ENCODE measurements at regions not wholly inside any gene's neighbourhood (a gene's known extent, or its start where the extent isn't known, plus 50 kb on each side); places are given as distances from the start of the nearest gene placed in this dataset.

- TF ChIP-seq CTCF (conservative IDR thresholded peaks at IDR 0.05), result no peak
- no peak for TF ChIP-seq EZH2 (IDR thresholded peaks at IDR 0.05; ENCODE audit: low read depth)
Measured at GRCh38 chr16:59030923-59031485, 296.9 kb upstream of the GOT2 start.

Data from PC-9 (cell line).